Stimulated activated naive CD8-positive, alpha-beta T cell treated with anti-CD3 and anti-CD28 coated beads, Interleukin-15, Interleukin-2, amounts not matched to agents 100 ng/mL and 50 ng/mL, for 24 hours (primary cell): ENCODE measurements at regions not wholly inside any gene's neighbourhood (a gene's known extent, or its start where the extent isn't known, plus 50 kb on each side); places are given as distances from the start of the nearest gene placed in this dataset.

ENCODE experiments used
- H3K27ac Mint-ChIP-seq: one replicate; pipeline ENCODE4 v1.8.0; 2021; ENCODE audit warnings: mild to moderate bottlenecking, mixed read lengths
- H3K27me3 Mint-ChIP-seq: one replicate; pipeline ENCODE4 v1.8.0; 2021; ENCODE audit warnings: mixed read lengths
- H3K36me3 Mint-ChIP-seq: one replicate; pipeline ENCODE4 v1.8.0; 2021; ENCODE audit warnings: low read depth, mixed read lengths
- H3K4me1 Mint-ChIP-seq: one replicate; pipeline ENCODE4 v1.8.0; 2021; ENCODE audit warnings: low read depth, mixed read lengths
- H3K4me3 Mint-ChIP-seq: one replicate; pipeline ENCODE4 v1.8.0; 2021; ENCODE audit warnings: mild to moderate bottlenecking, mixed read lengths
- H3K9me3 Mint-ChIP-seq: one replicate; pipeline ENCODE4 v1.8.0; 2021; ENCODE audit warnings: mixed read lengths

DNA sequence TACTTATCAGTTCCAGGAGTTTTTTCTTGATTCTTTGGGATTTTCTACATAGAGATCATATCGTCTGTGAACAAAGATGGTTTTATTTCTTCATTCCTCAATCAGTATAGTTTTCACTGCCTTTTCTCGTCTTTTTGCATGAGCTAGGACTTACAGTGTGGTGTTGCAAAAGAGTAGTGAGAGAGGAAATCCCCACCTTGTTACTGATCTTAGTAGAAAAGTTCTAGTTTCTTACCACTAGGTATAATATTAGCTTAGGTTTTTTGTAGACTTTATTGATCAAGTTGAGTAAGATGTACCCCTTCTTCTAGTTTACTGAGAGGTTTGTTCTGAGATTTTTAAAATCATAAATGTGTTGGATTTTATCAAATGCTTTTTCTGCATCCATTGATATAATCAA is 123.3 kb downstream of the TMEM26 start:
- H3K36me3 Mint-ChIP-seq, result no peaks in the 10 kb centered on the region

GRCh38 chr10:61325223-61325960 is 127.8 kb downstream of the TMEM26 start:
- Mint-ChIP-seq H3K27me3 (no peaks in the 10 kb centered on the region), H3K27ac (no peak overlapping the region), H3K4me3 (no peak overlapping the region), H3K9me3 (peaks cover 15% of the 10 kb centered on the region), H3K4me1 (no peaks in the 10 kb centered on the region), H3K36me3 (no peaks in the 10 kb centered on the region)

More for the DNA sequence above, 123.3 kb downstream of the TMEM26 start:
- Mint-ChIP-seq H3K4me3 (no peak overlapping the region), H3K27me3 (no peaks in the 10 kb centered on the region), H3K27ac (no peak overlapping the region), H3K9me3 (peaks cover 18% of the 10 kb centered on the region), H3K4me1 (no peaks in the 10 kb centered on the region)

GRCh38 chr10:61323726-61324125 is 129.5 kb downstream of the TMEM26 start:
- Mint-ChIP-seq H3K4me1 (no peaks in the 10 kb centered on the region), H3K9me3 (peaks cover 9% of the 10 kb centered on the region), H3K27me3 (no peaks in the 10 kb centered on the region), H3K4me3 (no peak overlapping the region), H3K36me3 (no peaks in the 10 kb centered on the region), H3K27ac (no peak overlapping the region)

- H3K4me3 Mint-ChIP-seq, result no peak overlapping the region
- H3K36me3 Mint-ChIP-seq, result no peaks in the 10 kb centered on the region
- no peaks in the 10 kb centered on the region for H3K27me3 Mint-ChIP-seq
- H3K9me3 Mint-ChIP-seq, result no peaks in the 10 kb centered on the region
- H3K4me1 Mint-ChIP-seq, result no peaks in the 10 kb centered on the region
- no peak overlapping the region for H3K27ac Mint-ChIP-seq
Measured at GRCh38 chr10:61321041-61321857, 131.9 kb downstream of the TMEM26 start.

DNA sequence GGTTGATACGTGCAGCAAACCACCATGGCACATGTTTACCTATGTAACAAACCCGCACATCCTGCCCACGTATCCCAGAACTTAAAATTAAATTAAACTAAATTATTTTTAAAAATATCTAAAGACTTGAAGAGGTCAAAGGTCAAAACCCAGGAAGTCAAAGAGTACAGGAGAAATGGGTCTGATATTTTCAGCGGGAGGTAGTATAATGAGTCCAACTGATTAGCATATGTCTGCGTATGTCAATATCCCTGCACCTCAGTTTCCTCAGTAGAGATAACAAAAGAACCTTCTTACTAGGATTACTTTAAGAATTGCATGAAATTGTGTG is 133.0 kb downstream of the TMEM26 start:
- Mint-ChIP-seq H3K36me3 (no peaks in the 10 kb centered on the region), H3K4me3 (no peak overlapping the region), H3K4me1 (no peaks in the 10 kb centered on the region)

GRCh38 chr10:61319386-61320256 is 133.6 kb downstream of the TMEM26 start:
- no peaks in the 10 kb centered on the region for H3K36me3 Mint-ChIP-seq
- H3K4me1 Mint-ChIP-seq, result peaks cover under 1% of the 10 kb centered on the region
- no peak overlapping the region for H3K4me3 Mint-ChIP-seq
- H3K9me3 Mint-ChIP-seq, result no peaks in the 10 kb centered on the region
- H3K27me3 Mint-ChIP-seq, result no peaks in the 10 kb centered on the region
- H3K27ac Mint-ChIP-seq, result no peak overlapping the region

More for the DNA sequence above, 133.0 kb downstream of the TMEM26 start:
- H3K27ac Mint-ChIP-seq, result no peak overlapping the region
- H3K9me3 Mint-ChIP-seq, result no peaks in the 10 kb centered on the region
- no peaks in the 10 kb centered on the region for H3K27me3 Mint-ChIP-seq

DNA sequence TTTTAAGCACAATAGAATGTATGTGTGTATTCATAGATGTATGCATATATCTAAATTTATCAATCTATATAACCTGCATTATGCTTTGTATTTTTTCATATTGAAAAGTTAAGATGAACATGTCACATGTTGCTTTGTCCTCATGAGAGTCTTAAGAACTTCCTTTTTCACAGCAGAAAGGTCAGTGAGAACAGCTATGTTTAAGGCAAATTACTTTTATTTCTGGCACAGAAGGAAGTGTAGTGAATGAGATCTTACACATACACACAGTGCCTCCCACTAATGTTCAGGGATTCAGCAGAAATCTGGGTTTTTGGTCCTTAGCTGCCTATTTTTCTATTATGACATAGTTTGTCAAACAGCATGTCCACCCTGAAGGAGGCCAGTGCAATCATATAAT is 134.8 kb downstream of the TMEM26 start:
- Mint-ChIP-seq H3K4me1 (peaks cover 10% of the 10 kb centered on the region), H3K27me3 (no peaks in the 10 kb centered on the region), H3K4me3 (no peak overlapping the region), H3K27ac (no peak overlapping the region), H3K36me3 (no peaks in the 10 kb centered on the region), H3K9me3 (no peaks in the 10 kb centered on the region)

DNA sequence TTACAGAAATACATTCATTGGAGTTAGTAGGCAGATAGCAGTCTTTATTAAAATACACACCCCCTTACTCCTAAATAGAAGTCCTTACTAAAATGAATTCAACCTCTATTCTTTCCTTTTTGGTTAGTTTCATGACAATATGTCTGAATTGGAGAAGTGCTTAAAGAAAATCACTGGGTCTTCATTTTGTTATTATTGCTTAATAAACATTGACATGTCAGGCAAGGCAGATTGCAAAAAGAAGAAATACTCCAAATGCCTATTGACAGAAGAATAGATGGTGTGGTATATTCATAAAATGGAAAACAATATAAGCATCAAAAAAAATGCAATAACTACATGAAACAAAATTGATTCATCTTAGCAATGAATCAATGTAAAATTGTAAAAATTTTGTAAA is 135.5 kb downstream of the TMEM26 start:
- Mint-ChIP-seq H3K27me3 (no peaks in the 10 kb centered on the region), H3K27ac (no peak overlapping the region), H3K36me3 (no peaks in the 10 kb centered on the region), H3K4me1 (peaks cover 13% of the 10 kb centered on the region), H3K9me3 (no peaks in the 10 kb centered on the region), H3K4me3 (no peak overlapping the region)

- H3K27ac Mint-ChIP-seq, result no peak overlapping the region
- no peak overlapping the region for H3K4me3 Mint-ChIP-seq
- no peaks in the 10 kb centered on the region for H3K36me3 Mint-ChIP-seq
- H3K4me1 Mint-ChIP-seq, result peaks cover 13% of the 10 kb centered on the region
- no peaks in the 10 kb centered on the region for H3K27me3 Mint-ChIP-seq
- no peaks in the 10 kb centered on the region for H3K9me3 Mint-ChIP-seq
Measured at GRCh38 chr10:61316676-61317265, 136.4 kb downstream of the TMEM26 start.

DNA sequence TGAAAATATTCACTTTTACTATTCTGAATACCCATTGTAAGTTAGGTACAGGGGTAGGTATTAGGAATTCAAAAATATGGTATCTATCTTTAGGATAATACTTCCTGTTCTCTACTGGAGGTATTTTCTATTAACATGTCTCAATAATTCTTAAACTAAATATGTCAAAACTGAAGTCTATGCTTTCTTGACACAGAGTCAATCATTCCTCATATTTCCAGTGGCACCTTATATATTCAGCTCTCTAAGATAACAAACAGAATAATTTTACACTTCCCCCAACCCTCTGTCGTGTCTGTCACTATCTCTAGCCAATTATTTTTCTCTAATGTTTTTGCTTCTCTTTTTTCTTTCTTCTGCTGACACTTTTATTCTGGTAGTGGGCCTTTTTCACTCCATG is 138.9 kb downstream of the TMEM26 start:
- Mint-ChIP-seq H3K27ac (no peak overlapping the region), H3K27me3 (no peaks in the 10 kb centered on the region), H3K4me3 (no peak overlapping the region), H3K4me1 (peaks cover 13% of the 10 kb centered on the region), H3K9me3 (no peaks in the 10 kb centered on the region), H3K36me3 (no peaks in the 10 kb centered on the region)

- no peak overlapping the region for H3K27ac Mint-ChIP-seq
- no peaks in the 10 kb centered on the region for H3K27me3 Mint-ChIP-seq
- H3K4me3 Mint-ChIP-seq, result no peak overlapping the region
- peaks cover 13% of the 10 kb centered on the region for H3K4me1 Mint-ChIP-seq
- H3K9me3 Mint-ChIP-seq, result no peaks in the 10 kb centered on the region
- H3K36me3 Mint-ChIP-seq, result no peaks in the 10 kb centered on the region
Measured at GRCh38 chr10:61313460-61313859, 139.7 kb downstream of the TMEM26 start.

- H3K36me3 Mint-ChIP-seq, result no peaks in the 10 kb centered on the region
- H3K27me3 Mint-ChIP-seq, result no peaks in the 10 kb centered on the region
- no peaks in the 10 kb centered on the region for H3K4me1 Mint-ChIP-seq
- H3K27ac Mint-ChIP-seq, result no peak overlapping the region
- peaks cover 3% of the 10 kb centered on the region for H3K9me3 Mint-ChIP-seq
- no peak overlapping the region for H3K4me3 Mint-ChIP-seq
Measured at GRCh38 chr10:61304746-61305145, 148.4 kb downstream of the TMEM26 start.

- H3K9me3 Mint-ChIP-seq, result peaks cover 14% of the 10 kb centered on the region
- no peaks in the 10 kb centered on the region for H3K4me1 Mint-ChIP-seq
Measured at GRCh38 chr10:61302124-61302523, 151.1 kb downstream of the TMEM26 start.

GRCh38 chr10:61301575-61301974 is 151.6 kb downstream of the TMEM26 start:
- H3K4me3 Mint-ChIP-seq, result no peak overlapping the region
- peaks cover 14% of the 10 kb centered on the region for H3K9me3 Mint-ChIP-seq
- no peaks in the 10 kb centered on the region for H3K36me3 Mint-ChIP-seq
- H3K4me1 Mint-ChIP-seq, result no peaks in the 10 kb centered on the region
- H3K27me3 Mint-ChIP-seq, result peaks cover 4% of the 10 kb centered on the region
- no peak overlapping the region for H3K27ac Mint-ChIP-seq

More at GRCh38 chr10:61302124-61302523, 151.1 kb downstream of the TMEM26 start:
- no peak overlapping the region for H3K27ac Mint-ChIP-seq
- H3K27me3 Mint-ChIP-seq, result peaks cover 4% of the 10 kb centered on the region
- no peak overlapping the region for H3K4me3 Mint-ChIP-seq
- no peaks in the 10 kb centered on the region for H3K36me3 Mint-ChIP-seq
